ENCODE measurements at regions not wholly inside any gene's neighbourhood (a gene's known extent, or its start where the extent isn't known, plus 50 kb on each side); places are given as distances from the start of the nearest gene placed in this dataset.

- BruUV-seq (replicated peaks) = no TSS peak
- ChIA-PET POLR2A (no interaction called here), CTCF (no interaction called here)
- H3K9me3 Mint-ChIP-seq (ENCODE audit: unreplicated experiment) = no peaks in the 10 kb centered on the region
- no peaks in the 10 kb centered on the region for H3K4me1 Mint-ChIP-seq (ENCODE audit: low read depth, unreplicated experiment)
- H3K4me3 Mint-ChIP-seq (ENCODE audit: unreplicated experiment) = no peak overlapping the region
- no peak for TF ChIP-seq CTCF (IDR thresholded peaks at IDR 0.05; ENCODE audit: insufficient read depth in 1 of 2, low read depth in 1 of 2, low read length in 1 of 2, severe bottlenecking in 1 of 2, unreplicated experiment in 1 of 2)
- no peaks in the 10 kb centered on the region for H3K36me3 ChIP-seq (ENCODE audit: control insufficient read depth, insufficient read depth, low read length)
- no peaks in the 10 kb centered on the region for H3K9me3 ChIP-seq
- no peak overlapping the region for H3K27ac Mint-ChIP-seq (ENCODE audit: unreplicated experiment)
- peaks cover 14% of the 10 kb centered on the region for H3K27me3 Mint-ChIP-seq (ENCODE audit: insufficient read depth, unreplicated experiment)
- no peak for DNase-seq
- H3K36me3 Mint-ChIP-seq (ENCODE audit: insufficient read depth, unreplicated experiment) = no peaks in the 10 kb centered on the region
- H3K4me1 ChIP-seq = no peaks in the 10 kb centered on the region
- H3K4me3 ChIP-seq (ENCODE audit: low read depth, low read length) = no peak overlapping the region
- intact Hi-C loops (cut with micrococcal nuclease; ENCODE audit: unreplicated experiment) = no loop called here
- H3K27me3 ChIP-seq (replicated peaks; ENCODE audit: control insufficient read depth, insufficient read depth, low read length) = no peaks in the 10 kb centered on the region
Observed at GRCh38 chr16:20178297-20178696, 104.6 kb upstream of the GPR139 start.

GRCh38 chr16:20175358-20175757 lies 101.7 kb upstream of the GPR139 start:
- Mint-ChIP-seq H3K4me3 (ENCODE audit: unreplicated experiment) (no peak overlapping the region), H3K27me3 (ENCODE audit: insufficient read depth, unreplicated experiment) (peaks cover 14% of the 10 kb centered on the region), H3K36me3 (ENCODE audit: insufficient read depth, unreplicated experiment) (no peaks in the 10 kb centered on the region), H3K4me1 (ENCODE audit: low read depth, unreplicated experiment) (no peaks in the 10 kb centered on the region), H3K27ac (ENCODE audit: unreplicated experiment) (no peak overlapping the region), H3K9me3 (ENCODE audit: unreplicated experiment) (no peaks in the 10 kb centered on the region)
- H3K9me3 ChIP-seq = no peaks in the 10 kb centered on the region
- H3K4me1 ChIP-seq = no peaks in the 10 kb centered on the region
- no TSS peak for BruUV-seq (replicated peaks)
- CTCF ChIA-PET = no interaction called here
- no peak for DNase-seq
- intact Hi-C loops (cut with micrococcal nuclease; ENCODE audit: unreplicated experiment) = no loop called here
- no peak overlapping the region for H3K4me3 ChIP-seq (ENCODE audit: low read depth, low read length)
- no peak for TF ChIP-seq CTCF (IDR thresholded peaks at IDR 0.05; ENCODE audit: insufficient read depth in 1 of 2, low read depth in 1 of 2, low read length in 1 of 2, severe bottlenecking in 1 of 2, unreplicated experiment in 1 of 2)
- POLR2A ChIA-PET = interaction anchor here (0.9 kb wide), 1 partner anchor 9 kb away, joined by 6 read pairs; no protein-coding TSS in a partner anchor
- no peaks in the 10 kb centered on the region for H3K36me3 ChIP-seq (ENCODE audit: control insufficient read depth, insufficient read depth, low read length)
- no peaks in the 10 kb centered on the region for H3K27me3 ChIP-seq (replicated peaks; ENCODE audit: control insufficient read depth, insufficient read depth, low read length)

- no TSS peak for BruUV-seq (replicated peaks)
- no peaks in the 10 kb centered on the region for H3K36me3 ChIP-seq (ENCODE audit: control insufficient read depth, insufficient read depth, low read length)
- TF ChIP-seq CTCF (IDR thresholded peaks at IDR 0.05; ENCODE audit: insufficient read depth in 1 of 2, low read depth in 1 of 2, low read length in 1 of 2, severe bottlenecking in 1 of 2, unreplicated experiment in 1 of 2) = no peak
- intact Hi-C loops (cut with micrococcal nuclease; ENCODE audit: unreplicated experiment) = no loop called here
- CTCF ChIA-PET = interaction anchor here (1.2 kb wide), 1 partner anchor 260 kb away, joined by 4 read pairs; no protein-coding TSS in a partner anchor
- H3K27me3 Mint-ChIP-seq (ENCODE audit: insufficient read depth, unreplicated experiment) = peaks cover 3% of the 10 kb centered on the region
- peaks cover 8% of the 10 kb centered on the region for H3K4me1 Mint-ChIP-seq (ENCODE audit: low read depth, unreplicated experiment)
- no peak overlapping the region for H3K27ac Mint-ChIP-seq (ENCODE audit: unreplicated experiment)
- H3K9me3 ChIP-seq = no peaks in the 10 kb centered on the region
- H3K9me3 Mint-ChIP-seq (ENCODE audit: unreplicated experiment) = no peaks in the 10 kb centered on the region
- H3K4me3 ChIP-seq (ENCODE audit: low read depth, low read length) = no peak overlapping the region
- H3K27me3 ChIP-seq (replicated peaks; ENCODE audit: control insufficient read depth, insufficient read depth, low read length) = no peaks in the 10 kb centered on the region
- DNase-seq = no peak
- peaks cover 13% of the 10 kb centered on the region for H3K4me1 ChIP-seq
- H3K36me3 Mint-ChIP-seq (ENCODE audit: insufficient read depth, unreplicated experiment) = no peaks in the 10 kb centered on the region
- H3K4me3 Mint-ChIP-seq (ENCODE audit: unreplicated experiment) = no peak overlapping the region
- POLR2A ChIA-PET = no interaction called here
Observed at GRCh38 chr16:20167323-20167722, 93.6 kb upstream of the GPR139 start.

All from Caco-2 (cell line).